Pons (tissue), 1 donor: ENCODE measurements at regions not wholly inside any gene's neighbourhood (a gene's known extent, or its start where the extent isn't known, plus 50 kb on each side); places are given as distances from the start of the nearest gene placed in this dataset.
"Not testable (repeated sequence)": the region's sequence is repeated elsewhere in the genome, so short reads cannot be mapped to it uniquely, and the experiment has no call there.

ENCODE experiments used
- DNase-seq: peaks from one replicate; pipeline ENCODE4 v3.0.0-alpha.2; 2016; ENCODE audit warnings: low spot score

GRCh38 chr16:88185976-88186888 is 196.5 kb upstream of the ZNF469 start:
- DNase-seq: not testable (repeated sequence)

GRCh38 chr16:88186889-88187870 is 195.6 kb upstream of the ZNF469 start:
- not testable (repeated sequence) for DNase-seq

GRCh38 chr16:88188171-88188895 is 194.4 kb upstream of the ZNF469 start:
- DNase-seq: not testable (repeated sequence)

GRCh38 chr16:88190592-88191095 is 192.1 kb upstream of the ZNF469 start:
- not testable (repeated sequence) for DNase-seq

GRCh38 chr16:88191168-88191567 is 191.6 kb upstream of the ZNF469 start:
- DNase-seq: not testable (repeated sequence)

GRCh38 chr16:88192601-88193000 is 190.2 kb upstream of the ZNF469 start:
- DNase-seq: no peak

- DNase-seq: peak; percentile 64
Measured at GRCh38 chr16:88193706-88194396, 188.9 kb upstream of the ZNF469 start.

- peak; percentile 53 for DNase-seq
Measured at GRCh38 chr16:88194397-88195268, 188.1 kb upstream of the ZNF469 start.

GRCh38 chr16:88195269-88195705 is 187.5 kb upstream of the ZNF469 start:
- DNase-seq: peak; percentile 1

GRCh38 chr16:88195911-88196465 is 186.8 kb upstream of the ZNF469 start:
- DNase-seq: no peak

- no peak for DNase-seq
Measured at GRCh38 chr16:88196471-88197400, 186.0 kb upstream of the ZNF469 start.

- DNase-seq: no peak
Measured at GRCh38 chr16:88197481-88198456, 185.0 kb upstream of the ZNF469 start.

- DNase-seq: not testable (repeated sequence)
Measured at GRCh38 chr16:88198457-88199295, 184.1 kb upstream of the ZNF469 start.

GRCh38 chr16:88199296-88200153 is 183.2 kb upstream of the ZNF469 start:
- DNase-seq: not testable (repeated sequence)
